ENCODE measurements at regions not wholly inside any gene's neighbourhood (a gene's known extent, or its start where the extent isn't known, plus 50 kb on each side); places are given as distances from the start of the nearest gene placed in this dataset.

GRCh38 chr2:228648541-228648940 is 467.1 kb upstream of the SPHKAP start:
- DNase-seq, result no peak

- DNase-seq, result no peak
Measured at GRCh38 chr2:228646061-228646460, 464.6 kb upstream of the SPHKAP start.

- DNase-seq, result no peak
Measured at GRCh38 chr2:228644199-228644598, 462.7 kb upstream of the SPHKAP start.

- no peak for DNase-seq
Measured at GRCh38 chr2:228642861-228643260, 461.4 kb upstream of the SPHKAP start.

GRCh38 chr2:228630786-228631185 is 449.3 kb upstream of the SPHKAP start:
- no peak for DNase-seq

GRCh38 chr2:228629251-228629650 is 447.8 kb upstream of the SPHKAP start:
- no peak for DNase-seq

GRCh38 chr2:228628682-228629081 is 447.2 kb upstream of the SPHKAP start:
- DNase-seq, result no peak

GRCh38 chr2:228627510-228627909 is 446.0 kb upstream of the SPHKAP start:
- no peak for DNase-seq

- no peak for DNase-seq
Measured at GRCh38 chr2:228625481-228625880, 444.0 kb upstream of the SPHKAP start.

- DNase-seq, result no peak
Measured at GRCh38 chr2:228624733-228625132, 443.2 kb upstream of the SPHKAP start.

GRCh38 chr2:228615496-228615895 is 434.0 kb upstream of the SPHKAP start:
- no peak for DNase-seq

GRCh38 chr2:228614741-228615140 is 433.3 kb upstream of the SPHKAP start:
- no peak for DNase-seq

- DNase-seq, result no peak
Measured at GRCh38 chr2:228613133-228613850, 431.8 kb upstream of the SPHKAP start.

- no peak for DNase-seq
Measured at GRCh38 chr2:228611171-228611570, 429.7 kb upstream of the SPHKAP start.

- DNase-seq, result no peak
Measured at GRCh38 chr2:228602288-228602687, 420.8 kb upstream of the SPHKAP start.

GRCh38 chr2:228600265-228600664 is 418.8 kb upstream of the SPHKAP start:
- DNase-seq, result no peak

- DNase-seq, result no peak
Measured at GRCh38 chr2:228599781-228600180, 418.3 kb upstream of the SPHKAP start.

- DNase-seq, result no peak
Measured at GRCh38 chr2:228599297-228599696, 417.8 kb upstream of the SPHKAP start.

- no peak for DNase-seq
Measured at GRCh38 chr2:228597032-228597431, 415.5 kb upstream of the SPHKAP start.

- DNase-seq, result no peak
Measured at GRCh38 chr2:228594012-228594411, 412.5 kb upstream of the SPHKAP start.

- no peak for DNase-seq
Measured at GRCh38 chr2:228592925-228593324, 411.4 kb upstream of the SPHKAP start.

- no peak for DNase-seq
Measured at GRCh38 chr2:228590681-228591080, 409.2 kb upstream of the SPHKAP start.

GRCh38 chr2:228589115-228589514 is 407.6 kb upstream of the SPHKAP start:
- no peak for DNase-seq

GRCh38 chr2:228581731-228582130 is 400.2 kb upstream of the SPHKAP start:
- no peak for DNase-seq

- no peak for DNase-seq
Measured at GRCh38 chr2:228575897-228576296, 394.4 kb upstream of the SPHKAP start.
